Heart right ventricle (tissue), 16 donors: ENCODE measurements at regions not wholly inside any gene's neighbourhood (a gene's known extent, or its start where the extent isn't known, plus 50 kb on each side); places are given as distances from the start of the nearest gene placed in this dataset.
A peak's percentile ranks its signal among the peaks of the same experiment; 100 is the strongest.

Experiments
- ATAC-seq, 8 donors: fragments of 200-7000 bp; cut with Tn5 transposase; one replicate each; pipeline ENCODE4 v1.9.1; 2020; ENCODE audit warnings: mild to moderate bottlenecking in 8 of 8, moderate library complexity in 8 of 8, moderate number of reproducible peaks in 1 of 8
- DNase-seq, 2 donors: peaks; one replicate each; pipeline ENCODE4 v3.0.0-alpha.2; 2020
- H3K27ac ChIP-seq, 10 donors: fragments of 200-600 bp; sonication (generic) in 2 of 10; one replicate each; pipeline versions ENCODE4 v1.5.0 to v1.8.0; 2020 to 2022; ENCODE audit warnings: mild to moderate bottlenecking in 3 of 10
- H3K27me3 ChIP-seq, 7 donors: fragments of 200-600 bp; one replicate each; pipeline ENCODE4 v1.8.0; 2021 to 2022; ENCODE audit warnings: mild to moderate bottlenecking in 2 of 7
- H3K36me3 ChIP-seq, 9 donors: fragments of 200-600 bp; sonication (generic) in 1 of 9; one replicate each; pipeline versions ENCODE4 v1.5.0 to v1.8.0; 2020 to 2022; ENCODE audit warnings: mild to moderate bottlenecking in 2 of 9
- H3K4me1 ChIP-seq, 9 donors: fragments of 200-600 bp; sonication (generic) in 1 of 9; one replicate each; pipeline versions ENCODE4 v1.5.0 to v1.8.0; 2020 to 2022; ENCODE audit warnings: mild to moderate bottlenecking in 4 of 9
- H3K4me3 ChIP-seq, 10 donors: fragments of 200-600 bp; sonication (generic) in 2 of 10; one replicate each; pipeline versions ENCODE4 v1.5.0 to v1.8.0; 2020 to 2022; ENCODE audit warnings: mild to moderate bottlenecking in 7 of 10, moderate library complexity in 2 of 10
- H3K9me3 ChIP-seq, 11 donors: fragments of 200-600 bp in 10 of 11; sonication (generic) in 2 of 11; one replicate each; pipeline versions ENCODE4 v1.5.0 to v1.8.0; 2013 to 2022; ENCODE audit warnings: mild to moderate bottlenecking in 2 of 11, control low read depth in 1 of 11, moderate library complexity in 1 of 11
- WGBS, 2 donors: extraction: QIAGEN DNeasy Blood & Tissue Kit; methylation state at CpG; one replicate each; pipeline ENCODE4 v1.1.7; 2013; ENCODE audit warnings: inconsistent platforms in 1 of 2; 5-methylcytosine and 5-hydroxymethylcytosine counted together
- intact Hi-C, 10 donors: fragments of 100-400 bp; cut with DNase I; formaldehyde crosslinking; loops; one replicate each; pipeline versions ENCODE4 v1.11.1 to v1.14.2; 2022
- TF ChIP-seq, protein P1 (sequence below), 9 donors: fragments of 200-600 bp; sonication (generic) in 2 of 9; IDR thresholded peaks; one replicate each; pipeline versions ENCODE4 v1.5.0 to v1.8.0; 2021 to 2022; ENCODE audit warnings: antibody characterized with exemption in 9 of 9, mild to moderate bottlenecking in 5 of 9, moderate library complexity in 1 of 9
- donor health status: Arrhythmogenic right ventricular cardiomyopathy.
- donor health status: ischemic (EF 13 %, LVEDD 7.1; RV severe dilation, severe dysfunction).
- donor health status: healthy with polysubstance abuse.
- donor health status: DM: no; HTN: yes; CAD: no.
- donor health status: DM: no; HTN: no; CAD: no.
- donor health status: ischemic (EF 25% LVEDD 6.9; RV normal size, moderate dysfunction).
- donor health status: ischemic (EF 25% LVEDD 5.7; RV mildly dilated, moderate dysfunction).
- donor health status: healthy.
- donor health status: DM: yes; HTN: yes; CAD: no.
- donor health status: Ischemic cardiomyopathy.
- donor health status: ischemic (EF 35%, LVEDD 5.7; RV mildly dilated, moderate dysfunction).
- donor health status: nonischemic (EF 11% LVEDD 7.7; RV severe dilation, severe dysfunction).
- donor health status: DM: yes; HTN: yes; CAD: no.
- donor health status: PGD.
- donor health status: ischemic (EF 29% LVEDD 5.4; RV normal size, mild dysfunction).
- donor health status: nonischemic (EF 23%, LVEDD 6.1; RV moderate dilation, normal function).

DNA sequence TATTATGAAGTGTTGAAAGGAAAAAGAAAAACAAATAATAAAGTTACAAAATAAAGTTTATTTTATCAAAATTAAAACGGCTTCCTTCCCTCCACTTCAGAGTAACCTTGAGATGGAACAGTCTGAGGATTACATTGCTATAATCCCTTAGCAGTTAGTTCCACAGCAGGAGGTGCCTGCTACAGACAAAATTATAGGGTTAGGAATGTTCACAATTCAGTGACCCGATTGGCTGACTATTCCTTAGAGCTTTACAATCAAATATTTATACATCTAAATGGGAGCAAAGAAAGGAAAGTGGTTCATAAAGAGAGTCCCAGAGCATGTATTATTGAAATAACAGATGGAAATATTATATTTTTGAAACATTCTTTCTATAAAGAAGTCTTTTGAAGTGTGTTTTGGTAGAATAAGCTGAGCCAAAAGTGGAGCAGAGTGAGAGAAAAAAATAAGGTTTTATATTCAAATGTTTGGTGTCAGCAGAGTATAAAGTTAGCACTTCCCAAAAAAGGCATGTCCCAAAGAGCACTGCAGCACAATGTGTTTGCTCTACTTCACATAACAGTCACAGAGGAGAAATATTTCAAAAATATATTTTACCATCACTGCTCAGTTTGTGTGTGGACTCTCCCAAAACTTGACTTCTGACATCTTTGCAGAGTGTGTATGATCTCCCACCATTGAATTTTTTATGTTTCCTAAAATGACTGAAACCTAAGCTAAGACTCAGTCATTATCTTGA lies 71.4 kb upstream of the GORAB start:
- peaks cover 0 to 6% (median 0%) of the 10 kb centered on the region in 9 donors for H3K4me1 ChIP-seq
- DNase-seq = no peak
- H3K9me3 ChIP-seq = peaks cover 0 to 11% (median 0%) of the 10 kb centered on the region in 11 donors
- no peak for ATAC-seq
- no peaks in the 10 kb centered on the region for H3K27me3 ChIP-seq
- intact Hi-C loops = no loop called here
- WGBS, 2 donors = 49 to 71% methylated on average over 2 of the region's 2 CpGs
- no peak overlapping the region for H3K4me3 ChIP-seq
- TF ChIP-seq, protein P1, sequence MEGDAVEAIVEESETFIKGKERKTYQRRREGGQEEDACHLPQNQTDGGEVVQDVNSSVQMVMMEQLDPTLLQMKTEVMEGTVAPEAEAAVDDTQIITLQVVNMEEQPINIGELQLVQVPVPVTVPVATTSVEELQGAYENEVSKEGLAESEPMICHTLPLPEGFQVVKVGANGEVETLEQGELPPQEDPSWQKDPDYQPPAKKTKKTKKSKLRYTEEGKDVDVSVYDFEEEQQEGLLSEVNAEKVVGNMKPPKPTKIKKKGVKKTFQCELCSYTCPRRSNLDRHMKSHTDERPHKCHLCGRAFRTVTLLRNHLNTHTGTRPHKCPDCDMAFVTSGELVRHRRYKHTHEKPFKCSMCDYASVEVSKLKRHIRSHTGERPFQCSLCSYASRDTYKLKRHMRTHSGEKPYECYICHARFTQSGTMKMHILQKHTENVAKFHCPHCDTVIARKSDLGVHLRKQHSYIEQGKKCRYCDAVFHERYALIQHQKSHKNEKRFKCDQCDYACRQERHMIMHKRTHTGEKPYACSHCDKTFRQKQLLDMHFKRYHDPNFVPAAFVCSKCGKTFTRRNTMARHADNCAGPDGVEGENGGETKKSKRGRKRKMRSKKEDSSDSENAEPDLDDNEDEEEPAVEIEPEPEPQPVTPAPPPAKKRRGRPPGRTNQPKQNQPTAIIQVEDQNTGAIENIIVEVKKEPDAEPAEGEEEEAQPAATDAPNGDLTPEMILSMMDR (IDR thresholded peaks at IDR 0.05) = no peak
- H3K27ac ChIP-seq = no peak overlapping the region
- H3K36me3 ChIP-seq = no peaks in the 10 kb centered on the region

DNA sequence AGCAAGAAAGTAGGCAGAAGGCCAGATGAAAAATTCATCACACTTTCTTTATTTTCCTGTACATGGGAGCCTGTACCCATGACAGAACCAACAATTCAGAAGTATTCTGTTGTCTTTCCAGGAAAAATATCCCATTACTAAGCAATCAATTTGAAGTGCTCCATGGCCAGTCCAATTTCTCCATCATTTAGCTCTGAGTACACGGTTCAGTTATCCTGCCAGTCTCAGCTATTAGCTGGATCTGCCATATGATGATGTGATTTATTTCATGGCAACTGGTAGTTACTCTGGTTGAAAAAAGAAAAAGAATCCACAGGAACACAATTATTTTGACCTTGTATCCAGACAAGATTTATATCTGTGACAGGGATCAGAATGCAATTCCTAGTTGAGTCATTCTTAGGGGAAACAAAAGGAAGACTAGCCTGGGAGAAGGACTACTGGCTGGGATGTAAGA lies 70.6 kb upstream of the GORAB start:
- Histone ChIP-seq H3K9me3 (peaks cover 0 to 11% (median 0%) of the 10 kb centered on the region in 11 donors), H3K36me3 (no peaks in the 10 kb centered on the region), H3K4me3 (no peak overlapping the region), H3K27ac (peak overlapping the region in 1 of 10 donors; percentile 18), H3K4me1 (peaks cover 0 to 6% (median 0%) of the 10 kb centered on the region in 9 donors), H3K27me3 (no peaks in the 10 kb centered on the region)
- no peak for DNase-seq
- no peak for ATAC-seq
- TF ChIP-seq, protein P1 (IDR thresholded peaks at IDR 0.05) = no peak
- WGBS, 2 donors = 94 to 100% methylated on average over 1 of the region's 1 CpG
- intact Hi-C loops = no loop called here

DNA sequence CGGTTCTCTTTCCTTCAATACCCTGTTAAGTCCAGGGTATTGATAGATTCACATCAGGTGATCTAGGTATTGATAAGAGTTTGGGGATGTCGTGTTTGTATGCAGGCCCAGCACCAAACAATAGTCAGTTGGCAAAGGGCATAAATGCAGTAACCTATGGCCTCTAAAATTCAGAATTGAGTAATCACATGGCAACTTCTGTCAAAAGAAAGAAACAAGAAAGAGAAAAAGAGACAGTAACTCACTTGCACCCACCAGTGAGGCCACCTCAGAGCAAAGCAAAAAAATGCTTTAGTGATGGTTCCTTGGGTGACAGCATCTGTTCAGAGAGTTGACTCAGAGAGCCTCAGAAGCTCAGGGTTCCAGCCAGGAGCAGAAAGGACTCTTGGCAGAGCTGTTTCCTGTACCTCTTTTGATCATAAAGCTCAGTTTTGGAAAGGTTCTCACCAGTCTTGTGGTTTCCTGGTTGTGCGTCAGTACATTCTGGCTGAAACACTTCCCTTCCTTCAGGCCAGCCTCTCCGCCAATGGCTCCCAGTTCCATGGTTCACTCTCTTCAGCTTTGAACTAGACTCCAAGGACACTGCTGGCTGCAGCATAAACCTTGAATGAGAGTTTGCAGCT lies 70.1 kb upstream of the GORAB start:
- Histone ChIP-seq H3K4me1 (peaks cover 0 to 6% (median 0%) of the 10 kb centered on the region in 9 donors), H3K9me3 (peaks cover 0 to 11% (median 0%) of the 10 kb centered on the region in 11 donors), H3K4me3 (no peak overlapping the region), H3K27me3 (no peaks in the 10 kb centered on the region), H3K27ac (peak overlapping the region in 1 of 10 donors; percentile 18), H3K36me3 (no peaks in the 10 kb centered on the region)
- intact Hi-C loops = no loop called here
- DNase-seq (peak in 1 of 2 donors; percentile 6), ATAC-seq (peak in 4 of 8 donors; percentile 12 to 78 (median 49))
- TF ChIP-seq, protein P1 (IDR thresholded peaks at IDR 0.05) = no peak
- 78 to 87% methylated on average over 4 of the region's 4 CpGs for WGBS, 2 donors

DNA sequence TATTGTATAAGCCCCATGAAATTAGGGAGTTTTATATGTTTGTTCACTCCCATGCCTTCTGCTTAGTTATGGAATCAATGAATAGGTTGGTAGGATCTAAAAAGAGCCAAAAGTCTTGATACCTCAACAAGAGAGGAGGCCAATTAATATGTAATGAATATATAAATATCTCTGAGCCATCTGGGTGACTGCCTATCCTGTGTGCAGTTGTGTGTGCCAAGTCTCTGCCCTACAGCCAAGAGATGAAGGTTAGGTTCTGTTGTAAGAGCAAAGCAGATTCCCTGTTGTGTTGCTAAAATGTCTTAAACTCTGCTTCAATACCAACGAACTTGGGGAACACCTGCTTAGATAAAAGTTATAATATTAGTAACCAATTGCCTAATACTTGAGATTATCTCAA lies 61.8 kb upstream of the GORAB start:
- H3K27ac ChIP-seq = peak overlapping the region in 4 of 10 donors; percentile 4 to 35 (median 15)
- intact Hi-C loops = no loop called here
- TF ChIP-seq, protein P1 (IDR thresholded peaks at IDR 0.05) = no peak
- no peaks in the 10 kb centered on the region for H3K9me3 ChIP-seq
- H3K27me3 ChIP-seq = no peaks in the 10 kb centered on the region
- ATAC-seq (peak; percentile 38 to 96 (median 83)), DNase-seq (no peak)
- WGBS, 2 donors = 16 to 25% methylated on average over 1 of the region's 1 CpG
- H3K4me1 ChIP-seq = peaks cover 0 to 8% (median 0%) of the 10 kb centered on the region in 9 donors
- no peak overlapping the region for H3K4me3 ChIP-seq
- H3K36me3 ChIP-seq = no peaks in the 10 kb centered on the region
